DMS53 (cell line): ENCODE measurements at regions not wholly inside any gene's neighbourhood (a gene's known extent, or its start where the extent isn't known, plus 50 kb on each side); places are given as distances from the start of the nearest gene placed in this dataset.

Source experiments
- DNase-seq: peaks from one replicate; lab custom pipeline; 2025; lab: John Stamatoyannopoulos, UW

GRCh38 chr19:31980796-31981195 lies 364.6 kb upstream of the ZNF507 start:
- DNase-seq, result no peak

- no peak for DNase-seq
These were observed 363.9 kb upstream of the ZNF507 start for GRCh38 chr19:31981545-31981944.

GRCh38 chr19:31983647-31984046 lies 361.8 kb upstream of the ZNF507 start:
- no peak for DNase-seq

DNA sequence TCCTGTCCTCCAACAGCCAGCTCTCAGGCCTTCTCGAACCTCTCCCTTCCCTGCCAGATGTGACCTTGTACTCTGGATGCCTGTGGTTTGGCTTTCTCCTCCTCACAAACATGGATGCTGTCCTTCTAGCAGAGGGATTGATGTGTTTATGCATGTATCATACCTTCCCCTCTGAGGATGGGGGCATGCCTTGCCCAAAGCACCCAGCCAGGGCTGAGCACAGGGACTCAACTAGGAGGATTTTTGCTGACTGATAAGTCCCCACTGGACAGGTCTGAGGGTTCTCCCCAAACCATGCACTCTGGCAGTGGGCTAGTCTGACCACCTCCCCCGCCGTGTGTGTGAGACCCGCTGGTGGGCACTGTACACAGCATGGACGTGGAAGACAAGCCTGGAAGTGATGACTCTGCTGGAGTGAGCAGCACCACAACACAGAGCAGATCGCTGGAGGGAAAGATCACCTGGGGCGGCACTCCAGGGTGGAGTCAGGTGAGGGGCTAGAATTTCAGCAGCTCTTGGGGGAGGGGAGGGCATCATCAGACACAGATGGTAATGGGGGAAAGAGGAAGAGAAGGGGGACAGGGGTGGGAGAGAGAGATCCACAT lies 360.3 kb upstream of the ZNF507 start:
- DNase-seq, result no peak

DNA sequence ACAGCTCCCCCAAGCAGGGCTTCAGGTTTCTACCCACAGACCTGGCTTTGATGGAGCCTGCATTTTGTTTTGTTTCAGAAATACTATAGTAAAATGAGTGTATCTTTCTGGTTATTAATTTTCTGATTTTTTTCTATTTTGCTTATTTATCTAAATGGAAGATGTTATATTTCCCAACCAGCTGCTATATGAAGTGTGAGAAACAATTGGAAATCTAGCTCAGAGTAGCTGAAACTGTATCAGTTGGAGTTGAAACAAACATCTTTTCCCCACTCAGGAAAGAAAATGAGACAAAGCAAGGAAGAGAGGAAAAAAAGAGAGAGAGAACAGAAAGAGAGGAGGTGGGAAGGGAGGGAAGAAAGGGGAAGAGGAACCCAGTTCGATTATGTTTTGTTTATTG lies 358.5 kb upstream of the ZNF507 start:
- no peak for DNase-seq

GRCh38 chr19:31988256-31988655 lies 357.2 kb upstream of the ZNF507 start:
- no peak for DNase-seq

- no peak for DNase-seq
These were observed 353.3 kb upstream of the ZNF507 start for GRCh38 chr19:31991984-31992655.

GRCh38 chr19:31992750-31993149 lies 352.7 kb upstream of the ZNF507 start:
- DNase-seq, result no peak

DNA sequence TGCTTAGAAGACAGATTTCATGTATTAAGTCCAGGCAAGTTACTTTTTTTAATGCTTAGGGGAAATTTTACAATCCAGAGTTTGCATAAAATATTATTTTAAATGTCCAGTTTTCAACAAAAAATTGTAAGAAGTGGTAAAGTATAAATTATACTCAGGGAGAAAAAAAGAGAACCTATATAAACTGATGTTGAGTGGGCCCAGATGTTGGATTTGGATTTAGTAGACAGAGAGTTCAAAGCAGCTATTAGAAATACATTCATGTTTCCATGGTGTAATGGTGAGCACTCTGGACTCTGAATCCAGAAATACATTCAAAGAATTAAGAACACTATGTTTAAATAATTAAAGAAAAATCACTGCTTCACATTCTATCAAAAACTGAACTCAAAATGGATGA lies 349.9 kb upstream of the ZNF507 start:
- DNase-seq, result no peak

GRCh38 chr19:32010071-32010470 lies 335.3 kb upstream of the ZNF507 start:
- DNase-seq, result no peak

GRCh38 chr19:32012206-32012605 lies 333.2 kb upstream of the ZNF507 start:
- DNase-seq, result no peak

DNA sequence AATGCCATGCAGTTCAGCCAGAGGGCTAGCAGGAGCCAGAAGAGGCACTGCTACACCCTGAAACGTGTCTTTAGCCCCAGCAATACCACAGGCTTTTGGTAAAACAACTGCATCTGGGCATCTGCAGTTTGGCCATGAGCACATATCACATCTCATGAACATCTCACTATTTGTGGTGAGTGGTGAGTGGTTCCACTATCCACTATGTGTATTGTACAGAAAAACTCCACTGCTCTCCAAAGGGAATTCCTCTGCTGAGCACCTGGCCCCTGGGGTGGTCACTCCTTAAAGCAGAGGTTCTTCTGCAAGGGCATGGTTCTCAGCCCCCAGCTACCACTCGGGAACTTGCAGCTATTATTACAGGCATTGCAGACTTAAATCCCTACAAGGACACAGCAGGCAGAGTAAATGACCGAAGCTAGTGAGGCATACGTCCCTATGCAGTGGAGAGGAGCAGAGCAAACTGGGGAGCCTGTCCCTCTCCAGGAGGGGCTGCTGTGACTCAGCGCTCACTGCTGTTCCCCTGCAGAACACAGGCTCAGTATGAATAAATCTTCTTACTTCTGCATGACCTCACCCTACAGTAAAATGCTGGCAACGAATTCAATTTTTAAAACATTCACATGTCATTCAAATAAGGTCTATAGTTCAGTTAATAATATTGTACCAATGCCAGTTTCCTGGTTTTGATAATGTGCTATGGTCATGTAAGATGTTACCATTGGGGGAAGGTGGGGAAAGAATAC lies 332.4 kb upstream of the ZNF507 start:
- DNase-seq, result no peak

DNA sequence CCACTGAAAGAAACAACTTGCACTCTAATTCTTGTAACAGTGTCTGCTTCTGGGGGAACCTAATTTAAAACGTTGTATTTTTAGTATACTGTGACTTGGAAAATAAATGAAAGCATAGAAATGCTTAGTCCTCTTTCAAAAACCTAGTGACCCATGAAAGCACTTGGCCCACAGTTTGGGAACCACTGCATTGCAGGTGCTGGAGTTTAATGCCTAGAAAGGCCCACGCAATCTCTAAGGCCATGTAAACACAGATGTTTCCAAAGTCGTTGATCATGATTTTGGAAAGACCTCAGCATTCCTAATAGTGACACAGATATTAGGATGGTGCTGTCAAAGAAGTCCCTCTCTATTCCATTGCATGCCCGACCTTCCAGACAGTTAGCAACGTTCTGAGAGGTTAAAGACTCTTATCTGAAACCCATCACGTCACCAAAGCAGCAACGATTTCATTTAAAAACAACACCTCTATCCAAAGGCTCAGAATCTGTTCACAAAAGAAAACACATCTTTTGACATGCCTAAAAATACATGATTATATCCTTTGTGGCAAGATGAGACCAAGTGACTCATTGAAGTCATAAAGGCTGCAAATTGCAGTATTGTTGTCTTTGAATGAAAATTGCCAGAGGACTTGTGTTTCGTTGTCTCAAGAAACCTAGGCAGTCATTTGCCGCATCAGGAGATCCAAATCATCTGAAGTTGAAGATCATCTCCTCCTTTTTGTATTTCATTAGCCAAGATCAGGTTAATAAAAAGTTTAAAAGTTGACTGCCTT lies 328.0 kb upstream of the ZNF507 start:
- no peak for DNase-seq

GRCh38 chr19:32018014-32018413 lies 327.4 kb upstream of the ZNF507 start:
- DNase-seq, result no peak

GRCh38 chr19:32020538-32020937 lies 324.9 kb upstream of the ZNF507 start:
- no peak for DNase-seq

GRCh38 chr19:32022044-32022640 lies 323.3 kb upstream of the ZNF507 start:
- no peak for DNase-seq

DNA sequence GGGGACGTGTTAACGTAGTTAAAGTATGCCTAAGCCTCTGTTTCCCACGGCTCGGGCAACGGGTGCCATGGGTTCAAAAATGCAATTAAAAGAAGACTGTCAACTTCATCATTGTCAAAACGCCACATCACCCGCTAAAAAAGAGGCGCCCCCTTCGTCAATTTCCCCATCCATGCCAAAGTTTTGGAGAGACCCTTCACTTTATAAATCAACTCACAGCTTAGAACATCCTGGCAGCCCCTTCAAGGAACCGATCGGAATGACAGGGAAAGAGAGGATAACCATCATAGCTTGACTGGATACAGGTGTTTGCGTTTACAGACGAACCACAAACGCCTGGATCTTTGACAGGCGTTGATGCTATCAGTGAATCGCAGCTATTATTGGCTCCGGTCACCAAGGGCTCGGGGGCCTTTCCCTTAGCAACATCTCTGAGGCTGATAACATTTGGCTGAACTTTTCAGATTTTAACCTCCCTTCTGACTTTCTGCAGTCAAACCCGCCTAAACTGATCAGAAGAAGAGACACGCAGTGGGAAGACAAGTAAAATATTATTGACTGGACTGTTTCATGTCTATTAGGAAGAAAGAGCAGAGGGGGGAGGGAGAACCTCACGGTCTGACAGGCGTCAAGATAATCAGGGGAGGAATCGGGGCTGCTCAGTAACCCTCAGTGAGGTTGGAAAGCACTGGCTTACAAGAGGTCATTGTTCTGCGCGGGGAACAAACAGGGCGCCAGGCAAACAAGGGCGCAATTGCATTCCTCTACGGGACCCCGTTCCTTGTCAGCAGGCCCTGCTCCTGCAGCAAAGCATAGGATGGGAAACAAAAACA lies 322.5 kb upstream of the ZNF507 start:
- DNase-seq, result no peak

- no peak for DNase-seq
These were observed 321.9 kb upstream of the ZNF507 start for GRCh38 chr19:32023564-32023832.

DNA sequence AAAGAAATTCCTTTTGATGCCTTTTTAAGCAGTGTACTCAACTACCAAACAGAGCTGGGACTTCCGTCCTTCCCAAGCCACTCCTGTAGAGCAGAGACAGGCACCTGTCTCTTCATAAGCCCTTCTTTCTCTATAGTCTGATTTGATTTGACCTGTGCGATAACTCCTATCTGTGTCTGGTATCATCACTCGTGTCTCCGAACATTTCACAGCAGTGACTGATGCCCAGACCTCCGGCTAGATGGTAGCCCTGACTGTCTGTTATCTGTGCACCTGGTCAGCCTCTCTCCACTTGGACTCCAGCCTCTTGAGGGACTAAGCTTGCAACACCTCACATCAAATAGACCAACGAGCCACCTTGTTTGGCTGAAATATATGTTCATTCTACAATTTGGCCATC lies 316.2 kb upstream of the ZNF507 start:
- no peak for DNase-seq

- DNase-seq, result no peak
These were observed 312.8 kb upstream of the ZNF507 start for GRCh38 chr19:32032561-32032960.

DNA sequence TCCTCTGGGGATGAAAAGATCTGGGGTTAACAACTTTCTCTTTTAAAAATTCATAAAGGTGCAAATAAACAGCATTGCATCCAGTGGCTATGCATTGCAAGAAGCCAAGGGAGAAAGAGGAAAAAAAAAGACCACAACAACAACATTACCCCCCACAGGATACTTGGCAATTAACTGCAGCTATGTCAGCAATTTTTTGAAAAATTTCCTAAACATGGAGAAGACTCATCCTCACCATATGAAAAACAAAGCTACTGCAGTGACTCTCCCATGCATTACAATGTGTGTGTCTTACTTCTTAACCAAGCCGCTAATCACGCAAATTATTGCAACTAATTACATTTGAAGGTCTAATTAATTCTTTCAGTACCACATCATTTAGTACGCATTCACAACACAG lies 309.8 kb upstream of the ZNF507 start:
- DNase-seq, result no peak
